ENCODE measurements at regions not wholly inside any gene's neighbourhood (a gene's known extent, or its start where the extent isn't known, plus 50 kb on each side); places are given as distances from the start of the nearest gene placed in this dataset.

DNA sequence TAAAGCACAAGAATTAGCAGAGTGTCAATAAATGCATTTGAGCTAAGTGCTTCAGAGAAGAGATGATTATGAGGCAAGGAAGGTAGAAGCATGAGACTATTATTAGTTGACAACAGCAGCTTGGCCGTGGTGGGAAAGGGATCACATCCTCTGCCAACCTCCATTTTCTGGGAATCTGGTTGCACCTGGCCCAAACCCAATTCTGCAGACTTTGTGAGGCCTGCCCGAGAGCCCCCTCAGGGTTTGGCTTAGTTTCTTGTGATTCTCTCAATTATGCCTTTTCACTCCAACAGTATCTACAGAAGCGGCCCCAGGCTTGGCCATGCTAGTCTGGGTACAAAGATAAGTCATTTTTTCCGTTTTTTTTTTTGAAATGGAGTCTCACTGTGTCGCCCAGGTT, 111.0 kb upstream of the B3GAT2 start:
- TF ChIP-seq, protein P1, sequence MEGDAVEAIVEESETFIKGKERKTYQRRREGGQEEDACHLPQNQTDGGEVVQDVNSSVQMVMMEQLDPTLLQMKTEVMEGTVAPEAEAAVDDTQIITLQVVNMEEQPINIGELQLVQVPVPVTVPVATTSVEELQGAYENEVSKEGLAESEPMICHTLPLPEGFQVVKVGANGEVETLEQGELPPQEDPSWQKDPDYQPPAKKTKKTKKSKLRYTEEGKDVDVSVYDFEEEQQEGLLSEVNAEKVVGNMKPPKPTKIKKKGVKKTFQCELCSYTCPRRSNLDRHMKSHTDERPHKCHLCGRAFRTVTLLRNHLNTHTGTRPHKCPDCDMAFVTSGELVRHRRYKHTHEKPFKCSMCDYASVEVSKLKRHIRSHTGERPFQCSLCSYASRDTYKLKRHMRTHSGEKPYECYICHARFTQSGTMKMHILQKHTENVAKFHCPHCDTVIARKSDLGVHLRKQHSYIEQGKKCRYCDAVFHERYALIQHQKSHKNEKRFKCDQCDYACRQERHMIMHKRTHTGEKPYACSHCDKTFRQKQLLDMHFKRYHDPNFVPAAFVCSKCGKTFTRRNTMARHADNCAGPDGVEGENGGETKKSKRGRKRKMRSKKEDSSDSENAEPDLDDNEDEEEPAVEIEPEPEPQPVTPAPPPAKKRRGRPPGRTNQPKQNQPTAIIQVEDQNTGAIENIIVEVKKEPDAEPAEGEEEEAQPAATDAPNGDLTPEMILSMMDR (IDR thresholded peaks at IDR 0.05; ENCODE audit: unreplicated experiment in 3 of 3) = no peak
- Mint-ChIP-seq H3K27ac (no peak overlapping the region), H3K27me3 (ENCODE audit: low read depth) (no peaks in the 10 kb centered on the region), H3K4me3 (no peak overlapping the region), H3K4me1 (no peaks in the 10 kb centered on the region), H3K9me3 (peaks cover 2% of the 10 kb centered on the region), H3K36me3 (ENCODE audit: low read depth) (no peaks in the 10 kb centered on the region)

DNA sequence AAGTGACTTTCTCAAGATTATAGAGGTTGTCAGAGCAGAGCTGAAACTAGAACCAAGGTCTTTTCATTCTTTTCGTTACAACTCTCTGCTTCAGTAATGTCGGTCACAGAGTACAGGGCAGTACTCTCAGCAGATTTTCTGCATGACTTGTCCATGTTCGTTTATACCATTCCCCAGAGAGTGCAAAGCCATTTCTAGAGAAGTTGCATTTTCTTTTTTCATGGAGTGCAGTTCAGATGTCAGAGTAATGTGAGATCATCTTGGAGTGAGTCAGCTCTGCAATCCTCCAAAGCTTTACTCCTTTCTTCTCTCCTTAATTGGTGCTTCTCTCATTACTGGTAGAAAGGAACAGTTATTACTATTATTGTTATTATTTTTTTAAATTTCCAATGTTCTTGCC, 115.6 kb upstream of the B3GAT2 start:
- no peaks in the 10 kb centered on the region for H3K27me3 Mint-ChIP-seq (ENCODE audit: low read depth)
- TF ChIP-seq, protein P1 (IDR thresholded peaks at IDR 0.05; ENCODE audit: unreplicated experiment in 3 of 3) = no peak
- no peaks in the 10 kb centered on the region for H3K36me3 Mint-ChIP-seq (ENCODE audit: low read depth)
- H3K4me3 Mint-ChIP-seq = no peak overlapping the region
- peaks cover 14% of the 10 kb centered on the region for H3K9me3 Mint-ChIP-seq
- no peak overlapping the region for H3K27ac Mint-ChIP-seq
- H3K4me1 Mint-ChIP-seq = no peaks in the 10 kb centered on the region

GRCh38 chr6:71077655-71078054, 120.8 kb upstream of the B3GAT2 start:
- no peak overlapping the region for H3K4me3 Mint-ChIP-seq
- peaks cover 27% of the 10 kb centered on the region for H3K9me3 Mint-ChIP-seq
- H3K27me3 Mint-ChIP-seq (ENCODE audit: low read depth) = peaks cover 6% of the 10 kb centered on the region
- H3K27ac Mint-ChIP-seq = no peak overlapping the region
- H3K36me3 Mint-ChIP-seq (ENCODE audit: low read depth) = no peaks in the 10 kb centered on the region
- TF ChIP-seq, protein P1 (IDR thresholded peaks at IDR 0.05; ENCODE audit: unreplicated experiment in 3 of 3) = no peak
- peaks cover 21% of the 10 kb centered on the region for H3K4me1 Mint-ChIP-seq

- peaks cover 22% of the 10 kb centered on the region for H3K4me1 Mint-ChIP-seq
- peaks cover 6% of the 10 kb centered on the region for H3K27me3 Mint-ChIP-seq (ENCODE audit: low read depth)
- TF ChIP-seq, protein P1 (IDR thresholded peaks at IDR 0.05; ENCODE audit: unreplicated experiment in 3 of 3) = no peak
- H3K36me3 Mint-ChIP-seq (ENCODE audit: low read depth) = no peaks in the 10 kb centered on the region
- H3K4me3 Mint-ChIP-seq = no peak overlapping the region
- H3K27ac Mint-ChIP-seq = no peak overlapping the region
- peaks cover 21% of the 10 kb centered on the region for H3K9me3 Mint-ChIP-seq
Observed at GRCh38 chr6:71079677-71080076, 122.8 kb upstream of the B3GAT2 start.

- Mint-ChIP-seq H3K36me3 (ENCODE audit: low read depth) (no peaks in the 10 kb centered on the region), H3K4me1 (peaks cover 22% of the 10 kb centered on the region), H3K4me3 (no peak overlapping the region), H3K9me3 (peaks cover 21% of the 10 kb centered on the region), H3K27me3 (ENCODE audit: low read depth) (peaks cover 6% of the 10 kb centered on the region), H3K27ac (no peak overlapping the region)
- TF ChIP-seq, protein P1 (IDR thresholded peaks at IDR 0.05; ENCODE audit: unreplicated experiment in 3 of 3) = no peak
Observed at GRCh38 chr6:71080133-71080532, 123.3 kb upstream of the B3GAT2 start.

DNA sequence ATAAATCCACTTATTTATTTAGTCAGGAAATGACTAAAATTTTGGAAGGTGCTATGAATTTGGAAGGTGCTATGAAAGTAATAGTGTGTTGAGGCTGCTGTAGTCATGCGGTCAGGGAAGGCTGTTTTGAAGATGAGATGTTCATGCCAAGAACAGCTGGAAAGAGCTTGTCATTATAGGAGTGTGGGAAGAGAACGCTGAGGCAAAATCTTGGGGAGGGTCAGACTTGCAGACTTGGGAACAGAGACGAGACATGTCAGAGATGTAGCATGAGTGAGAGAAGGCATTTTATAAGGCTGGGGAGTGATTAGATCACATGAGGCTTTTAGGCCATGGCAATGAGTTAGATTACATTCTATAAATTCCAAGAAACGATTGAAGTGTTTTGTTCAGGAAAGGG, 124.0 kb upstream of the B3GAT2 start:
- peaks cover 18% of the 10 kb centered on the region for H3K9me3 Mint-ChIP-seq
- no peaks in the 10 kb centered on the region for H3K36me3 Mint-ChIP-seq (ENCODE audit: low read depth)
- H3K4me3 Mint-ChIP-seq = peak overlapping the region in 2 of 3 experiments; percentile 2 to 15
- TF ChIP-seq, protein P1 (IDR thresholded peaks at IDR 0.05; ENCODE audit: unreplicated experiment in 3 of 3) = no peak
- peaks cover 22% of the 10 kb centered on the region for H3K4me1 Mint-ChIP-seq
- peaks cover 6% of the 10 kb centered on the region for H3K27me3 Mint-ChIP-seq (ENCODE audit: low read depth)
- H3K27ac Mint-ChIP-seq = peak overlapping the region; percentile 21 to 57 (median 53)

Data from nephron (organoid).